OCI-LY3 (cell line): ENCODE measurements at regions not wholly inside any gene's neighbourhood (a gene's known extent, or its start where the extent isn't known, plus 50 kb on each side); places are given as distances from the start of the nearest gene placed in this dataset.

Source experiments
- H2AFZ ChIP-seq: fragments of 200-600, 300-600 bp; shearing (Covaris generic); 2 replicates; pipeline ENCODE4 v1.6.0; 2014; ENCODE audit warnings: antibody characterized with exemption, low read depth, low read length
- H3K27ac ChIP-seq: fragments of 200-600, 300-600 bp; sonication (generic); 2 replicates; pipeline ENCODE4 v1.5.1; 2014; ENCODE audit warnings: mild to moderate bottlenecking, low read length, moderate library complexity, mixed read lengths
- H3K27me3 ChIP-seq: fragments of 200-600, 300-600 bp; sonication (generic); 2 replicates; pipeline ENCODE4 v1.6.1; 2014; ENCODE audit warnings: low read depth, low read length, mixed read lengths
- H3K36me3 ChIP-seq: fragments of 200-600, 300-600 bp; sonication (generic); replicated peaks from 2 replicates; pipeline ENCODE3; 2014; ENCODE audit warnings: low read depth, low read length, mixed read lengths
- H3K4me1 ChIP-seq: fragments of 300-600, 200-600 bp; sonication (generic); 2 replicates; pipeline ENCODE4 v1.6.1; 2014; ENCODE audit warnings: low read length, mixed read lengths
- H3K4me2 ChIP-seq: fragments of 200-600, 300-600 bp; sonication (generic); 2 replicates; pipeline ENCODE4 v1.6.1; 2014; ENCODE audit warnings: low read length, mixed read lengths
- H3K4me3 ChIP-seq: fragments of 300-600, 200-600 bp; sonication (generic); 2 replicates; pipeline ENCODE4 v1.5.1; 2014; ENCODE audit warnings: antibody characterized with exemption, mild to moderate bottlenecking, low read length, moderate library complexity
- H3K79me2 ChIP-seq: fragments of 300-600, 200-600 bp; shearing (Covaris generic); 2 replicates; pipeline ENCODE4 v1.6.1; 2014; ENCODE audit warnings: mild to moderate bottlenecking, low read length, mixed read lengths
- H3K9ac ChIP-seq: fragments of 300-600, 200-600 bp; shearing (Covaris generic); 2 replicates; pipeline ENCODE4 v1.6.0; 2014; ENCODE audit warnings: mild to moderate bottlenecking, low read length, moderate library complexity
- H3K9me3 ChIP-seq: fragments of 200-600, 300-600 bp; shearing (Covaris generic); 2 replicates; pipeline ENCODE4 v1.6.1; 2014; ENCODE audit warnings: low read length, mixed read lengths; ENCODE audit not compliant: insufficient read depth
- H4K20me1 ChIP-seq: fragments of 200-600, 300-600 bp; sonication (generic); 2 replicates; pipeline ENCODE4 v1.6.1; 2016; ENCODE audit warnings: low read length, mixed read lengths; ENCODE audit not compliant: insufficient read depth
- CTCF ChIP-seq: fragments of 200-600, 300-600 bp; sonication (generic); IDR thresholded peaks from 2 replicates; pipeline ENCODE4 v1.5.1; 2014; ENCODE audit warnings: antibody characterized with exemption, low read length, low read depth
- EZH2phosphoT487 ChIP-seq: fragments of 200-600 bp; shearing (Covaris generic); IDR thresholded peaks from 2 replicates; pipeline ENCODE4 v1.6.1; 2018; ENCODE audit warnings: antibody characterized with exemption, mixed run types, low read depth

- TF ChIP-seq EZH2phosphoT487 (no peak), CTCF (no peak)
- Histone ChIP-seq H3K36me3 (no peaks in the 10 kb centered on the region), H3K79me2 (no peaks in the 10 kb centered on the region), H2AFZ (no peak overlapping the region), H3K4me1 (no peaks in the 10 kb centered on the region), H3K9me3 (no peaks in the 10 kb centered on the region), H3K27ac (no peak overlapping the region), H4K20me1 (no peaks in the 10 kb centered on the region), H3K4me3 (no peak overlapping the region), H3K9ac (no peak overlapping the region), H3K27me3 (no peaks in the 10 kb centered on the region), H3K4me2 (no peak overlapping the region)
These were observed 78.4 kb downstream of the ENC1 start for GRCh38 chr5:74562122-74562521.

GRCh38 chr5:74560245-74560644 is 80.3 kb downstream of the ENC1 start:
- Histone ChIP-seq H3K4me3 (no peak overlapping the region), H3K9me3 (no peaks in the 10 kb centered on the region), H3K9ac (no peak overlapping the region), H3K4me1 (no peaks in the 10 kb centered on the region), H3K27me3 (no peaks in the 10 kb centered on the region), H3K36me3 (no peaks in the 10 kb centered on the region), H3K4me2 (no peak overlapping the region), H3K79me2 (no peaks in the 10 kb centered on the region), H2AFZ (no peak overlapping the region), H4K20me1 (no peaks in the 10 kb centered on the region), H3K27ac (no peak overlapping the region)
- TF ChIP-seq CTCF (no peak), EZH2phosphoT487 (no peak)

- Histone ChIP-seq H4K20me1 (no peaks in the 10 kb centered on the region), H3K4me1 (no peaks in the 10 kb centered on the region), H3K9me3 (no peaks in the 10 kb centered on the region), H3K4me2 (no peak overlapping the region), H3K9ac (no peak overlapping the region), H3K79me2 (no peaks in the 10 kb centered on the region), H3K27me3 (no peaks in the 10 kb centered on the region), H3K27ac (no peak overlapping the region), H2AFZ (no peak overlapping the region), H3K36me3 (no peaks in the 10 kb centered on the region), H3K4me3 (no peak overlapping the region)
- TF ChIP-seq EZH2phosphoT487: no peak
- no peak for TF ChIP-seq CTCF
These were observed 83.6 kb downstream of the ENC1 start for GRCh38 chr5:74556631-74557595.

- no peak overlapping the region for H3K4me3 ChIP-seq
- no peak for TF ChIP-seq EZH2phosphoT487
- TF ChIP-seq CTCF: no peak
- H3K36me3 ChIP-seq: no peaks in the 10 kb centered on the region
- no peaks in the 10 kb centered on the region for H3K79me2 ChIP-seq
- H3K4me2 ChIP-seq: no peak overlapping the region
- no peaks in the 10 kb centered on the region for H4K20me1 ChIP-seq
- H3K9ac ChIP-seq: no peak overlapping the region
- no peaks in the 10 kb centered on the region for H3K4me1 ChIP-seq
- no peaks in the 10 kb centered on the region for H3K27me3 ChIP-seq
- H3K9me3 ChIP-seq: no peaks in the 10 kb centered on the region
- H2AFZ ChIP-seq: no peak overlapping the region
- H3K27ac ChIP-seq: no peak overlapping the region
These were observed 84.5 kb downstream of the ENC1 start for GRCh38 chr5:74556006-74556405.
